Stimulated activated naive B cell treated with anti-CD40 and anti-IgM and Interleukin-4, amounts not matched to agents 10 μg/mL and 1 μg/mL and 100 μg/mL, for 72 hours (primary cell): ENCODE measurements at regions not wholly inside any gene's neighbourhood (a gene's known extent, or its start where the extent isn't known, plus 50 kb on each side); places are given as distances from the start of the nearest gene placed in this dataset.

Experiments used
- ATAC-seq, 2 donors: fragments of 150-1000 bp; cut with Tn5 transposase; replicated peaks; 2 replicates each; pipeline ENCODE4 v1.10.0; 2021; ENCODE audit warnings: moderate library complexity in 1 of 2
- DNase-seq: peaks from one replicate; pipeline ENCODE4 v3.0.0; 2021
- H3K27ac Mint-ChIP-seq: one replicate; pipeline ENCODE4 v1.8.0; 2022; ENCODE audit warnings: mild to moderate bottlenecking, mixed read lengths
- H3K27me3 Mint-ChIP-seq, 2 donors: one replicate each; pipeline ENCODE4 v1.8.0; 2022; ENCODE audit warnings: mixed read lengths in 2 of 2
- H3K36me3 Mint-ChIP-seq, 2 donors: one replicate each; pipeline ENCODE4 v1.8.0; 2022; ENCODE audit warnings: mixed read lengths in 2 of 2, mild to moderate bottlenecking in 1 of 2
- H3K4me1 Mint-ChIP-seq, 2 donors: one replicate each; pipeline ENCODE4 v1.8.0; 2022; ENCODE audit warnings: mixed read lengths in 2 of 2, mild to moderate bottlenecking in 1 of 2
- H3K4me3 Mint-ChIP-seq, 2 donors: one replicate each; pipeline ENCODE4 v1.8.0; 2022; ENCODE audit warnings: mild to moderate bottlenecking in 2 of 2, mixed read lengths in 2 of 2, moderate library complexity in 1 of 2
- H3K9me3 Mint-ChIP-seq, 2 donors: one replicate each; pipeline ENCODE4 v1.8.0; 2022; ENCODE audit warnings: mixed read lengths in 2 of 2, mild to moderate bottlenecking in 1 of 2

- no peak overlapping the region for H3K4me3 Mint-ChIP-seq
- no peak overlapping the region for H3K27ac Mint-ChIP-seq
- H3K36me3 Mint-ChIP-seq: no peaks in the 10 kb centered on the region
- no peaks in the 10 kb centered on the region for H3K4me1 Mint-ChIP-seq
- no peak for DNase-seq
- no peaks in the 10 kb centered on the region for H3K9me3 Mint-ChIP-seq
- ATAC-seq: no peak
- no peaks in the 10 kb centered on the region for H3K27me3 Mint-ChIP-seq
These were observed 1611.6 kb downstream of the NCAM2 start for GRCh38 chr21:22609802-22610201.

GRCh38 chr21:22627911-22628310 is 1629.7 kb downstream of the NCAM2 start:
- Mint-ChIP-seq H3K27me3 (no peaks in the 10 kb centered on the region), H3K36me3 (no peaks in the 10 kb centered on the region), H3K27ac (no peak overlapping the region), H3K4me1 (no peaks in the 10 kb centered on the region), H3K9me3 (no peaks in the 10 kb centered on the region), H3K4me3 (no peak overlapping the region)
- no peak for DNase-seq
- no peak for ATAC-seq

GRCh38 chr21:22630953-22631465 is 1632.8 kb downstream of the NCAM2 start:
- ATAC-seq (no peak), DNase-seq (no peak)
- Mint-ChIP-seq H3K4me3 (no peak overlapping the region), H3K36me3 (no peaks in the 10 kb centered on the region), H3K27me3 (no peaks in the 10 kb centered on the region), H3K27ac (no peak overlapping the region), H3K9me3 (no peaks in the 10 kb centered on the region), H3K4me1 (no peaks in the 10 kb centered on the region)

GRCh38 chr21:22632176-22632575 is 1634.0 kb downstream of the NCAM2 start:
- Mint-ChIP-seq H3K36me3 (no peaks in the 10 kb centered on the region), H3K4me3 (no peak overlapping the region), H3K27ac (no peak overlapping the region), H3K4me1 (no peaks in the 10 kb centered on the region), H3K9me3 (no peaks in the 10 kb centered on the region), H3K27me3 (no peaks in the 10 kb centered on the region)
- DNase-seq: no peak
- ATAC-seq: no peak

- no peak overlapping the region for H3K27ac Mint-ChIP-seq
- H3K4me1 Mint-ChIP-seq: no peaks in the 10 kb centered on the region
- no peak for ATAC-seq
- DNase-seq: no peak
- H3K36me3 Mint-ChIP-seq: no peaks in the 10 kb centered on the region
- no peaks in the 10 kb centered on the region for H3K27me3 Mint-ChIP-seq
- no peaks in the 10 kb centered on the region for H3K9me3 Mint-ChIP-seq
- H3K4me3 Mint-ChIP-seq: no peak overlapping the region
These were observed 1651.0 kb downstream of the NCAM2 start for GRCh38 chr21:22649246-22649645.

- Mint-ChIP-seq H3K36me3 (no peaks in the 10 kb centered on the region), H3K4me3 (no peak overlapping the region), H3K27me3 (no peaks in the 10 kb centered on the region), H3K27ac (no peak overlapping the region), H3K9me3 (no peaks in the 10 kb centered on the region), H3K4me1 (no peaks in the 10 kb centered on the region)
- DNase-seq (no peak), ATAC-seq (no peak)
These were observed 1652.0 kb downstream of the NCAM2 start for GRCh38 chr21:22650226-22650625.

- ATAC-seq: no peak
- Mint-ChIP-seq H3K9me3 (no peaks in the 10 kb centered on the region), H3K4me1 (no peaks in the 10 kb centered on the region), H3K27me3 (no peaks in the 10 kb centered on the region), H3K27ac (no peak overlapping the region), H3K4me3 (no peak overlapping the region), H3K36me3 (no peaks in the 10 kb centered on the region)
- no peak for DNase-seq
These were observed 1659.6 kb downstream of the NCAM2 start for GRCh38 chr21:22657781-22658180.

GRCh38 chr21:22670148-22670547 is 1671.9 kb downstream of the NCAM2 start:
- H3K4me1 Mint-ChIP-seq: no peaks in the 10 kb centered on the region
- no peak overlapping the region for H3K4me3 Mint-ChIP-seq
- DNase-seq (no peak), ATAC-seq (no peak)
- H3K27me3 Mint-ChIP-seq: no peaks in the 10 kb centered on the region
- H3K36me3 Mint-ChIP-seq: no peaks in the 10 kb centered on the region
- H3K27ac Mint-ChIP-seq: no peak overlapping the region
- peaks cover 0 to 6% of the 10 kb centered on the region in 2 donors for H3K9me3 Mint-ChIP-seq

- H3K27me3 Mint-ChIP-seq: no peaks in the 10 kb centered on the region
- H3K4me1 Mint-ChIP-seq: no peaks in the 10 kb centered on the region
- no peak overlapping the region for H3K4me3 Mint-ChIP-seq
- no peak for ATAC-seq
- no peak overlapping the region for H3K27ac Mint-ChIP-seq
- no peaks in the 10 kb centered on the region for H3K9me3 Mint-ChIP-seq
- no peak for DNase-seq
- H3K36me3 Mint-ChIP-seq: no peaks in the 10 kb centered on the region
These were observed 1681.0 kb downstream of the NCAM2 start for GRCh38 chr21:22679207-22679606.

- H3K4me3 Mint-ChIP-seq: no peak overlapping the region
- H3K9me3 Mint-ChIP-seq: peaks cover 21 to 27% of the 10 kb centered on the region in 2 donors
- no peaks in the 10 kb centered on the region for H3K36me3 Mint-ChIP-seq
- DNase-seq: no peak
- no peak overlapping the region for H3K27ac Mint-ChIP-seq
- H3K27me3 Mint-ChIP-seq: no peaks in the 10 kb centered on the region
- ATAC-seq: no peak
- no peaks in the 10 kb centered on the region for H3K4me1 Mint-ChIP-seq
These were observed 1693.4 kb downstream of the NCAM2 start for GRCh38 chr21:22691658-22692057.

- no peaks in the 10 kb centered on the region for H3K36me3 Mint-ChIP-seq
- H3K4me3 Mint-ChIP-seq: no peak overlapping the region
- no peak for DNase-seq
- H3K9me3 Mint-ChIP-seq: no peaks in the 10 kb centered on the region
- ATAC-seq: no peak
- no peaks in the 10 kb centered on the region for H3K27me3 Mint-ChIP-seq
- peaks cover 0 to 8% of the 10 kb centered on the region in 2 donors for H3K4me1 Mint-ChIP-seq
- no peak overlapping the region for H3K27ac Mint-ChIP-seq
These were observed 1705.3 kb downstream of the NCAM2 start for GRCh38 chr21:22703521-22703920.

GRCh38 chr21:22710721-22711120 is 1712.5 kb downstream of the NCAM2 start:
- Mint-ChIP-seq H3K27me3 (no peaks in the 10 kb centered on the region), H3K27ac (no peak overlapping the region), H3K36me3 (no peaks in the 10 kb centered on the region), H3K4me1 (no peaks in the 10 kb centered on the region), H3K4me3 (no peak overlapping the region), H3K9me3 (peaks cover 0 to 1% of the 10 kb centered on the region in 2 donors)
- ATAC-seq (no peak), DNase-seq (no peak)

GRCh38 chr21:22711636-22712035 is 1713.4 kb downstream of the NCAM2 start:
- Mint-ChIP-seq H3K36me3 (no peaks in the 10 kb centered on the region), H3K27ac (no peak overlapping the region), H3K4me3 (no peak overlapping the region), H3K27me3 (no peaks in the 10 kb centered on the region), H3K9me3 (peaks cover 0 to 5% of the 10 kb centered on the region in 2 donors), H3K4me1 (no peaks in the 10 kb centered on the region)
- ATAC-seq: no peak
- no peak for DNase-seq

GRCh38 chr21:22725436-22725835 is 1727.2 kb downstream of the NCAM2 start:
- no peaks in the 10 kb centered on the region for H3K4me1 Mint-ChIP-seq
- H3K9me3 Mint-ChIP-seq: peaks cover 0 to 7% of the 10 kb centered on the region in 2 donors
- no peaks in the 10 kb centered on the region for H3K36me3 Mint-ChIP-seq
- H3K27me3 Mint-ChIP-seq: no peaks in the 10 kb centered on the region
- H3K27ac Mint-ChIP-seq: no peak overlapping the region
- H3K4me3 Mint-ChIP-seq: no peak overlapping the region
- ATAC-seq (peak; percentile 36 to 59), DNase-seq (no peak)

GRCh38 chr21:22728091-22728490 is 1729.9 kb downstream of the NCAM2 start:
- DNase-seq (no peak), ATAC-seq (no peak)
- peaks cover 3 to 12% of the 10 kb centered on the region in 2 donors for H3K9me3 Mint-ChIP-seq
- no peak overlapping the region for H3K27ac Mint-ChIP-seq
- H3K36me3 Mint-ChIP-seq: no peaks in the 10 kb centered on the region
- H3K27me3 Mint-ChIP-seq: no peaks in the 10 kb centered on the region
- H3K4me3 Mint-ChIP-seq: no peak overlapping the region
- no peaks in the 10 kb centered on the region for H3K4me1 Mint-ChIP-seq

GRCh38 chr21:22743085-22743484 is 1744.9 kb downstream of the NCAM2 start:
- Mint-ChIP-seq H3K4me1 (no peaks in the 10 kb centered on the region), H3K27ac (no peak overlapping the region), H3K9me3 (peaks cover 0 to 2% of the 10 kb centered on the region in 2 donors), H3K4me3 (no peak overlapping the region), H3K27me3 (no peaks in the 10 kb centered on the region), H3K36me3 (no peaks in the 10 kb centered on the region)
- no peak for DNase-seq
- no peak for ATAC-seq
